ENCODE measurements at regions not wholly inside any gene's neighbourhood (a gene's known extent, or its start where the extent isn't known, plus 50 kb on each side); places are given as distances from the start of the nearest gene placed in this dataset.

- Histone ChIP-seq H3K27me3 (ENCODE audit: control insufficient read depth in 2 of 2, insufficient read depth in 2 of 2, low read length in 2 of 2) (no peaks in the 10 kb centered on the region), H2AFZ (ENCODE audit: insufficient read depth, low read depth, low read length, poor library complexity, severe bottlenecking) (no peak overlapping the region), H3K36me3 (replicated peaks in 1 of 2; ENCODE audit: control insufficient read depth in 1 of 2, insufficient read depth in 2 of 2, low read length in 2 of 2) (no peaks in the 10 kb centered on the region), H3K27ac (ENCODE audit: low read depth in 1 of 2, low read length in 2 of 2) (no peak overlapping the region), H3K79me2 (ENCODE audit: insufficient read depth, low read length) (no peaks in the 10 kb centered on the region), H3K9me3 (replicated peaks in 1 of 2; ENCODE audit: control insufficient read depth in 1 of 2, insufficient read depth in 1 of 2, low read length in 2 of 2) (no peaks in the 10 kb centered on the region), H3K4me3 (replicated peaks in 1 of 3; ENCODE audit: low read depth in 2 of 3, low read length in 3 of 3) (no peak overlapping the region), H4K20me1 (ENCODE audit: insufficient read depth, low read length) (no peaks in the 10 kb centered on the region), H3K4me2 (replicated peaks; ENCODE audit: extremely low read depth, low read length, poor library complexity, severe bottlenecking) (no peak overlapping the region), H3K4me1 (ENCODE audit: control insufficient read depth in 1 of 2, insufficient read depth in 2 of 2, low read length in 2 of 2) (no peaks in the 10 kb centered on the region), H3K9ac (ENCODE audit: insufficient read depth, low read length, poor library complexity, severe bottlenecking) (no peak overlapping the region)
- H3K27ac Mint-ChIP-seq: no peak overlapping the region
- peaks cover 0 to 7% (median 2%) of the 10 kb centered on the region in 7 donors for H3K9me3 Mint-ChIP-seq
- 83% methylated on average over 1 of the region's 2 CpGs for WGBS (ENCODE audit: insufficient coverage)
- peaks cover 0 to 3% (median 3%) of the 10 kb centered on the region in 3 donors for H3K27me3 Mint-ChIP-seq (ENCODE audit: low read depth in 3 of 3)
- no peaks in the 10 kb centered on the region for H3K36me3 Mint-ChIP-seq
- H3K4me1 Mint-ChIP-seq: no peaks in the 10 kb centered on the region
- H3K4me3 Mint-ChIP-seq: no peak overlapping the region
- intact Hi-C loops (cut with micrococcal nuclease): no loop called here
- DNase-seq: no peak
- TF ChIP-seq CTCF (IDR thresholded peaks at IDR 0.05): no peak
Measured at GRCh38 chr6:81328700-81329099, 423.8 kb downstream of the TENT5A start.

- no peak overlapping the region for H3K27ac ChIP-seq (ENCODE audit: low read depth in 1 of 2, low read length in 2 of 2)
- no peaks in the 10 kb centered on the region for H4K20me1 ChIP-seq (ENCODE audit: insufficient read depth, low read length)
- Mint-ChIP-seq H3K27me3 (ENCODE audit: low read depth in 3 of 3) (peaks cover 0 to 3% (median 2%) of the 10 kb centered on the region in 3 donors), H3K9me3 (peaks cover 0 to 4% (median 0%) of the 10 kb centered on the region in 7 donors), H3K36me3 (no peaks in the 10 kb centered on the region), H3K4me1 (no peaks in the 10 kb centered on the region), H3K27ac (no peak overlapping the region), H3K4me3 (no peak overlapping the region)
- H3K4me1 ChIP-seq (ENCODE audit: control insufficient read depth in 1 of 2, insufficient read depth in 2 of 2, low read length in 2 of 2): no peaks in the 10 kb centered on the region
- H3K4me3 ChIP-seq (replicated peaks in 1 of 3; ENCODE audit: low read depth in 2 of 3, low read length in 3 of 3): no peak overlapping the region
- intact Hi-C loops (cut with micrococcal nuclease): no loop called here
- no peaks in the 10 kb centered on the region for H3K27me3 ChIP-seq (ENCODE audit: control insufficient read depth in 2 of 2, insufficient read depth in 2 of 2, low read length in 2 of 2)
- WGBS (ENCODE audit: insufficient coverage): 90% methylated on average over 2 of the region's 7 CpGs
- H3K9me3 ChIP-seq (replicated peaks in 1 of 2; ENCODE audit: control insufficient read depth in 1 of 2, insufficient read depth in 1 of 2, low read length in 2 of 2): no peaks in the 10 kb centered on the region
- no peaks in the 10 kb centered on the region for H3K79me2 ChIP-seq (ENCODE audit: insufficient read depth, low read length)
- no peaks in the 10 kb centered on the region for H3K36me3 ChIP-seq (replicated peaks in 1 of 2; ENCODE audit: control insufficient read depth in 1 of 2, insufficient read depth in 2 of 2, low read length in 2 of 2)
- no peak for DNase-seq
- no peak overlapping the region for H3K4me2 ChIP-seq (replicated peaks; ENCODE audit: extremely low read depth, low read length, poor library complexity, severe bottlenecking)
- TF ChIP-seq CTCF (IDR thresholded peaks at IDR 0.05): no peak
- no peak overlapping the region for H2AFZ ChIP-seq (ENCODE audit: insufficient read depth, low read depth, low read length, poor library complexity, severe bottlenecking)
- no peak overlapping the region for H3K9ac ChIP-seq (ENCODE audit: insufficient read depth, low read length, poor library complexity, severe bottlenecking)
Measured at GRCh38 chr6:81326881-81327561, 425.5 kb downstream of the TENT5A start.

All from CD14-positive monocyte (primary cell).